ENCODE measurements at regions not wholly inside any gene's neighbourhood (a gene's known extent, or its start where the extent isn't known, plus 50 kb on each side); places are given as distances from the start of the nearest gene placed in this dataset.

- no peak for DNase-seq (ENCODE audit: low read depth)
- no peak overlapping the region for H3K4me3 ChIP-seq (ENCODE audit: low read depth, low read length)
These were observed 50.7 kb upstream of the TOX2 start for GRCh38 chr20:43863821-43864544.

- DNase-seq (ENCODE audit: low read depth): no peak
- no peak overlapping the region for H3K4me3 ChIP-seq (ENCODE audit: low read depth, low read length)
These were observed 51.3 kb upstream of the TOX2 start for GRCh38 chr20:43863330-43863729.

GRCh38 chr20:43862438-43862837, 52.2 kb upstream of the TOX2 start:
- DNase-seq (ENCODE audit: low read depth): no peak
- no peak overlapping the region for H3K4me3 ChIP-seq (ENCODE audit: low read depth, low read length)

GRCh38 chr20:43859994-43860393, 54.7 kb upstream of the TOX2 start:
- DNase-seq (ENCODE audit: low read depth): no peak
- H3K4me3 ChIP-seq (ENCODE audit: low read depth, low read length): no peak overlapping the region

- DNase-seq (ENCODE audit: low read depth): no peak
- no peak overlapping the region for H3K4me3 ChIP-seq (ENCODE audit: low read depth, low read length)
These were observed 56.7 kb upstream of the TOX2 start for GRCh38 chr20:43857932-43858331.

GRCh38 chr20:43857127-43857526, 57.5 kb upstream of the TOX2 start:
- no peak for DNase-seq (ENCODE audit: low read depth)

GRCh38 chr20:43855803-43856202, 58.8 kb upstream of the TOX2 start:
- H3K4me3 ChIP-seq (ENCODE audit: low read depth, low read length): no peak overlapping the region
- DNase-seq (ENCODE audit: low read depth): no peak

More at GRCh38 chr20:43857127-43857526, 57.5 kb upstream of the TOX2 start:
- H3K4me3 ChIP-seq (ENCODE audit: low read depth, low read length): no peak overlapping the region

GRCh38 chr20:43853918-43854317, 60.7 kb upstream of the TOX2 start:
- H3K4me3 ChIP-seq (ENCODE audit: low read depth, low read length): no peak overlapping the region
- DNase-seq (ENCODE audit: low read depth): no peak

- no peak for DNase-seq (ENCODE audit: low read depth)
- no peak overlapping the region for H3K4me3 ChIP-seq (ENCODE audit: low read depth, low read length)
These were observed 61.4 kb upstream of the TOX2 start for GRCh38 chr20:43853174-43853803.

- H3K4me3 ChIP-seq (ENCODE audit: low read depth, low read length): no peak overlapping the region
- peak; percentile 37 for DNase-seq (ENCODE audit: low read depth)
These were observed 65.0 kb upstream of the TOX2 start for GRCh38 chr20:43849496-43850186.

GRCh38 chr20:43846516-43846905, 68.1 kb upstream of the TOX2 start:
- no peak for DNase-seq (ENCODE audit: low read depth)
- no peak overlapping the region for H3K4me3 ChIP-seq (ENCODE audit: low read depth, low read length)

GRCh38 chr20:43844778-43845614, 69.7 kb upstream of the TOX2 start:
- peak; percentile 91 for DNase-seq (ENCODE audit: low read depth)
- H3K4me3 ChIP-seq (ENCODE audit: low read depth, low read length): no peak overlapping the region

- DNase-seq (ENCODE audit: low read depth): no peak
- no peak overlapping the region for H3K4me3 ChIP-seq (ENCODE audit: low read depth, low read length)
These were observed 70.5 kb upstream of the TOX2 start for GRCh38 chr20:43843965-43844660.

GRCh38 chr20:43843096-43843964, 71.3 kb upstream of the TOX2 start:
- no peak overlapping the region for H3K4me3 ChIP-seq (ENCODE audit: low read depth, low read length)
- DNase-seq (ENCODE audit: low read depth): peak; percentile 93

- H3K4me3 ChIP-seq (ENCODE audit: low read depth, low read length): no peak overlapping the region
- DNase-seq (ENCODE audit: low read depth): no peak
These were observed 72.3 kb upstream of the TOX2 start for GRCh38 chr20:43842126-43843020.

GRCh38 chr20:43840382-43841070, 74.1 kb upstream of the TOX2 start:
- no peak overlapping the region for H3K4me3 ChIP-seq (ENCODE audit: low read depth, low read length)
- DNase-seq (ENCODE audit: low read depth): no peak

- no peak for DNase-seq (ENCODE audit: low read depth)
- no peak overlapping the region for H3K4me3 ChIP-seq (ENCODE audit: low read depth, low read length)
These were observed 74.9 kb upstream of the TOX2 start for GRCh38 chr20:43839793-43840199.
